Fibroblast of skin of left biceps (primary cell): ENCODE measurements at regions not wholly inside any gene's neighbourhood (a gene's known extent, or its start where the extent isn't known, plus 50 kb on each side); places are given as distances from the start of the nearest gene placed in this dataset.
A peak's percentile ranks its signal among the peaks of the same experiment; 100 is the strongest.

Source experiments
- DNase-seq, 2 experiments: peaks; one replicate each; pipeline ENCODE4 v3.0.0-alpha.2; 2013; ENCODE audit warnings: low read depth in 2 of 2

DNA sequence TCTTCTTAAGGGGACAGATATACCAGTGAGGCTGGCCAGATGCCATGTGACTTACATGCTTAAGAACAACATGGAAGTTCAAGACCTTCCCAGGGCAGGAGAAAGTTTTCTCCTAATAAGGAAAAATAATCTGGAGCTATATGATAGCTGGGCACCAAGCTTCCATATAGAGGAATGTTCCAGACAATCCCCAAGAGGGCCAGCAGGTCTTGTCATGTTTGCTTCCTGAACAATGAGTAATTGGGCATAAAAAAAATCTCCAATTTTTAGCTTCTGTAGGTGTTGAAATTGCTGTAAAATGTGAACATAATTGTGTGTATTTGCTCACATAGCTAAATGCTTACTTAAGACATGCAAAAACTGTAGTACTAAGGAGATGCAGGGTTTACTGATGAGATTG, 809.5 kb upstream of the PIK3C3 start:
- DNase-seq = no peak

- peak in 1 of 2 experiments; percentile 65 for DNase-seq
Measured at GRCh38 chr18:41144441-41144840, 810.6 kb upstream of the PIK3C3 start.

DNA sequence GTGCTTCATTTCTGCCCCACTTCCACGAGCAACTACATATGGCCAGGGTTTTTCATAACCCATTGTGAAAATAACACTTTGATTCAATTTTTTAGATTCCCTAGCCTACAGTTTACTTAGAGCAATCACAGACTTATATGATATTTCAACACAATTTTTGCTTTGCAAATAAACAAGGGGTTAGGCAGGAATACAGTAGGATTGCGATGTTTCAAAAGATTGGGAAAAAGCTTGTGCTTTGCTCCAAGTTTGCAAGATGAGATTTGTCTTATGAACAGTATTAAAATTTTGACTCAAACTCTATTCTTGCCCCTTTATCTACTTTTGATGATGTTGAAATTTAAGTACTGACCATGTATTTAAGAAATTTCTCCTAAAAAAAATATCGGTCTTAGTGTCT, 814.5 kb upstream of the PIK3C3 start:
- no peak for DNase-seq

- DNase-seq = no peak
Measured at GRCh38 chr18:41135146-41135545, 819.9 kb upstream of the PIK3C3 start.

- peak; percentile 80 to 83 for DNase-seq
Measured at GRCh38 chr18:41134426-41134825, 820.6 kb upstream of the PIK3C3 start.

DNA sequence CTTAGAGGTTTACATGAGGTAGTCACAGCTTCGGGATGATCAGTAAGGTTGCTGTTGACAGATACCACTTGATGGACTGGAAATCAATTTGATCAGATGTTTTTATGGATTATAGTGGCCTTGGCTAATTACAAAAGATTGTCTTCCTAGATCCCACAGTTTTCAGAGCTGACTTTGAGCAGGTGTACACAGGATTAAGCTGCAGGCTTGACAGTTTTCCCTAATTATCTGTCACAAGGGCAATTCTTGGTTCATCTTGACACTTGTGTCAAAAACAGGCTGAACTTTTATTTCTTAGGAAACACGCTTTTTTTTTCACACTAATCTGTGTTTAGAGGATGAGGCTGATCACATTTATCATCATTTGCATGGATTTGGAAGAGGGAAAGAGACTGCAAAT, 824.0 kb upstream of the PIK3C3 start:
- no peak for DNase-seq

GRCh38 chr18:41128545-41128944, 826.5 kb upstream of the PIK3C3 start:
- DNase-seq = no peak

DNA sequence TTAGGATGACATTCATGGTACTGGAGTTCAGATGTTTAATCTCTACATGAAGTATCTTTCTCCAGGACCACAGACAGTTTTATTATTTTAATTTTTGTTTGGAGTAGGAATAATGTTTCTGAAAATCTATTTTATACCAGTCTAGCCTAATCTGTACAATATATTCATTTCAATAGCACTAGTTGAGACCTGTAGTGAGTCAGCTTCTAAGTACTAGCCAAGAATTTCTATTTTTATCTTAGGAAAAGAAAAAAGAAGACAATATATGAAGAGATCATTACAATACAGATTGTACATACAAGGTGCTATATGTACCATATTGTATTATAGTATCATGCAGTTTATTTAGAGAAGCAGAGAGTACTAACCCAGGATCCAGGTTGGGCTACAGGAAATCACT, 826.9 kb upstream of the PIK3C3 start:
- no peak for DNase-seq

DNA sequence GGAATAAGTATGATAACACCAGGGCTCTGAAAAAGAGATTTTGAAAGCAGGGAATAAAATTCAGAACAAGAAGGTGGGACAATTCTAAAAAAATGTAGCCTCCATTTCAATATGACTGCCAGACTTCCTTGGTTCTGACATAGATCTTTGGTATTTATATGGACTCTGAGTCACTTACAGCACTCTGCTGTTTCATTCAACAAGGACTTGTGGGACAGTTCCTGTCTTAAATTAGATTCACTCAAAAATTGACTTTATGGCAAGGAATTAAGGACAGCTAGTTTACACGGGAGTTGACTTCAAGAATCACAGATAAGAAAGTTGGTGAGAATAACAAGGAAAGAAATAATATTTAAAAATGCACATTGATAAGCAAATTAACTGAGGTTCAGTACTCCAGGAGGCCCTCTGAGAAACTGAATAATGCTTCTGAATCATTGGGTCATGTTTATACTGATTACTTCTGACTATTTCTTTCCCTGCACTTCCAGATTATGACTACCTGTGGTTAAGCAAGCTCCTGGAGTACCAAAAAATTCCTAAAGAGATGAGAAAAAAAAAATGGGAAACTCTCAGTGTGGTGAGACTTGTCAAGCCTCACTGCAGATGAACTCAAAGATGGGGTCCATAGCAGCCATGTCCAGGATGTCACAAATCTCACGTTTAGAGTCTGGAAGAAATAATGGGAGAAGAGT, 828.3 kb upstream of the PIK3C3 start:
- DNase-seq = no peak

- peak; percentile 67 to 76 for DNase-seq
Measured at GRCh38 chr18:41121116-41121826, 833.8 kb upstream of the PIK3C3 start.

- DNase-seq = no peak
Measured at GRCh38 chr18:41119031-41119430, 836.0 kb upstream of the PIK3C3 start.

DNA sequence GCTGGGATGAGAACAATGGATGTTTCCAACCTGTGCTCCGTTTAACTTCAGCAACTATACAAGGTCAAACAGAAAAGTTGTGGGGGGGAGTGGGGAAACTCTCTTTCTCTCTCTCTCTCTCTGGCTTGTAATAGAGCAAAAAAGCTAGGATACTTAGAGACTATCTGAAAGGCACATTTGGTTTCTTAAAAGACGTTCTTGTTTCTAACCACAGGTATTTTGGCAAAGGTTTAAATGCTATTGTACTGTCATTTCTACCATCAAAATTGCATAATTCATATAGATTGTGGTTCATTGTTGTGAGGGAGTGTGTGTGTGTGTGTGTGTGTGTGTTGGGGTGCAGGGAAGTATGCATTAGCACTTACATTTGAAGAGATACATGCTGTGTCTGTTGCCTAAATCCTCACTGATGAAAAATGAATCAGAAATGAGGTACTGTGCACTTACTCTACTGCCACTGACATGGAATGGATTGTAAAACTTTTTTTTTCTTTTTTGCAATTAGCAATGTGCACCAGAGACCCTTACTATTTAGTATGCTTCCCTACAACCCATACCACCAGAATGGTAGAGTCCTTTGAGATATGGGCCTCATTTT, 841.0 kb upstream of the PIK3C3 start:
- peak; percentile 93 to 97 for DNase-seq

GRCh38 chr18:41099451-41099850, 855.6 kb upstream of the PIK3C3 start:
- DNase-seq = no peak

DNA sequence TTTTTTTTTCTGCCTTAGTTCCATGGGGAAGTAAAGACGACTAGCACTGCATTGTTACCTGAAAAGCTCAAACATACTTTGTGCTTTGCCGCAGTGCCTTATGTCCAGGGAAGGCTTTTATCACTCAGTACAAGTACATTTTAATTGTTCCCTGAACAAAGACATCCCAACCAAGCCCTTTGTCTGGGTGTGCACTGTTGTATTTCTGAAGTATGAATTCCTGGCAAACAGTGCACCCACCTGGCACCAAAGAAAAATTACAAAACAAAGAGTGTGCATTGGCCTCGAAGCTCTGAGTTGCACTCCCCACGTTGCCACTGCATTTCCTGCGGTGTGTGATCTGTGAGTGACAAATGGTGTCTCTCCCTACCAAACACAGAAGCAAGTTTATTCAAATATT, 858.5 kb upstream of the PIK3C3 start:
- DNase-seq = peak in 1 of 2 experiments; percentile 32

GRCh38 chr18:41077076-41077475, 878.0 kb upstream of the PIK3C3 start:
- DNase-seq = no peak

DNA sequence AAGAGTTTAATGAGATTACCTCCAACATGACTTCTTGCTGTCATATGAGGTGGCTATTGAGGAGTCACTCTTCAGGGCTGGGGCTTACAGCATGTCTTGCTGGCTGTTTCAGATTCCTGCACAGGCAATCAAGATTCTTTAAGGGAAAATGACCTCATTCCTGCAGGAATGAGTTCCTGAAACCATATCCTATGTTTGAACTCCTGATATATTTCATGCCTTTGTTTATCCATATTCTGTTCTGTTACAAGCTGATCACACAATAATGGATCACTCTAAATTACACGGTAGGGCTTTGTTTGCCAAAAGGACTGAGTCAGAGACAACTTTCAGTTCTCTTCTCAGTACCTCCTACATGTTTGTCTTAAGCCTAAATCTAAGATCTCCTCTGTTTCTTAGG, 879.8 kb upstream of the PIK3C3 start:
- DNase-seq = peak; percentile 74 to 78

DNA sequence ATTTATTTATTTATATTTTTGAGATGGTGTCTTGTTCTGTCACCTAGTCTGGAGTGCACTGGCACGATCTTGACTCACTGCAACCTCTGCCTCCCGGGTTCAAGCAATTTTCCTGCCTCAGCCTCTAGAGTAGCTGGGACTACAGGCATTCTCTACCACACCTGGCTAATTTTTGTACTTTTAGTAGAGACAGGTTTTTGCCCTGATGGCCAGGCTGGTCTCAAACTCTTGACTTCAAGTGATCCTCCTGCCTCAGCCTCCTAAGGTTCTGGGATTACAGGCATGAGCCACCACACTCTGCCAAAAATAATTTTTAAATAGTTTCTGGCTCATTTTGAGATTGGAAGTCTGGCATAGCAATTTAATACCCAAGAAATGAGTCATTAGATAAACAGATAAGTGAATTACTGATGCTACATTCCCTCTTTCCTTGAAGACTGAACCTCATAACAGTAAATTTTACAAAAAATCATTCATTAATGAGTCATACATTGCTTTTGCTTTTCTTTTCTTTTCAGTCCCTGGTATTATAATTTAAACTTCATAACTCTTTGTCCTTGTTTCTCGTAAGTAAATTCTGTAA, 881.6 kb upstream of the PIK3C3 start:
- DNase-seq = peak; percentile 76 to 79

GRCh38 chr18:41072946-41073345, 882.1 kb upstream of the PIK3C3 start:
- no peak for DNase-seq

- no peak for DNase-seq
Measured at GRCh38 chr18:41071826-41072225, 883.2 kb upstream of the PIK3C3 start.

GRCh38 chr18:41069167-41069566, 885.9 kb upstream of the PIK3C3 start:
- DNase-seq = no peak

- no peak for DNase-seq
Measured at GRCh38 chr18:41064916-41065315, 890.1 kb upstream of the PIK3C3 start.

DNA sequence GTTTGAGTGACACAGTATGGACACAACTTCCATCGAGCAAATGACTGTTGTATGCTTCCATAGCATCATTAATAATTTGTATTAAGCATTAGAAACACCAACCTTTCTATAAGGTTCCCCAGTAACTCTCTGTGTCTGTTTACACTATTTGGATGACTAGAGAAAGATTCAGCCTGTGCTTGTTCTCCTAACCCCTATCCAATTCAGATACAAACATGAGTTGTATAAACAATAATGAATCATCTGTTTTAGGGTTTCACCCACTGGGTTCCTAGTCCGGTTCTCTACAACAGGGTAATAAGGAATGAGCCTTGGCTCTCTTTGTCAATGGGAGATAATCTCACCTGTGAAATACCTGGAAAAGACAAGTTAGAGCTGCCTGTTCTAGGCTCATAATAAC, 894.1 kb upstream of the PIK3C3 start:
- no peak for DNase-seq

DNA sequence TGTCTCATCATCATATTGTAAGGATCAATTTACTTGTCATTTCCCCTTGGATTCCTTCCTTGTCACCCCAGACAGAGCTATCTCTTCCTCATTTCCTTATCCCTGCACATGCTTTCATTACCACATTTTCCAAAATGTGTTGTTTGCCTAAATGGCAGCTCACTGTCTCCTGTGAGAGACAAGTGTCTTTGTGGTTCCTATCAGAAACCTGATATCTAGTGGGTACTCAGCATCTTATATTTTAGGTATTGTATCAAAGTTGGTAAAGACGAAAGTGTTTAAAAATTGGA, 896.0 kb upstream of the PIK3C3 start:
- DNase-seq = no peak
